Non-pigmented ciliary epithelial cell (primary cell): ENCODE measurements at regions not wholly inside any gene's neighbourhood (a gene's known extent, or its start where the extent isn't known, plus 50 kb on each side); places are given as distances from the start of the nearest gene placed in this dataset.
"Not testable (repeated sequence)": the region's sequence is repeated elsewhere in the genome, so short reads cannot be mapped to it uniquely, and the experiment has no call there.

Source experiments
- DNase-seq: peaks from one replicate; pipeline ENCODE4 v3.0.0-alpha.2; 2010; ENCODE audit warnings: low read depth

GRCh38 chr13:62185631-62186255 is 770.1 kb upstream of the PCDH20 start:
- no peak for DNase-seq

- peak; percentile 27 for DNase-seq
Observed at GRCh38 chr13:62176051-62176450, 760.4 kb upstream of the PCDH20 start.

DNA sequence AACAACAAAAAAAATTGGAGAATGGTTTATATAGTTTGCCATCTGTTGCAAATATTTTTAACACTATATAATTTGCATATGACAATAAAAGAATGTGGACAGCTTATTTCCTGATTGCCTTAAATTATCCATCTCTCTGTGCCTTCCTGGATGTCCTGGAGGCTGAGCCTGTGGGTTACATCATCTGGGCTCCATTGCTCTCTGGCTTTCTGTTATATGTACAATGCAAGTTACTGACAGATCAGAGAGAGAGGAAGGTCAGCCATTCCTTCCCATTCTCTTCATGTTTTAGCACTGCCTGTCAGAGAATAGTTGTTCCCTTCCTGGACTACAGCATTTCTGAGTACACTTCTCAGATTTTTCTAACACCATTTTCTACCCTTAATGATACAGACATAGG is 758.3 kb upstream of the PCDH20 start:
- no peak for DNase-seq

GRCh38 chr13:62171697-62172096 is 756.0 kb upstream of the PCDH20 start:
- no peak for DNase-seq

- DNase-seq, result no peak
Observed at GRCh38 chr13:62168891-62169290, 753.2 kb upstream of the PCDH20 start.

DNA sequence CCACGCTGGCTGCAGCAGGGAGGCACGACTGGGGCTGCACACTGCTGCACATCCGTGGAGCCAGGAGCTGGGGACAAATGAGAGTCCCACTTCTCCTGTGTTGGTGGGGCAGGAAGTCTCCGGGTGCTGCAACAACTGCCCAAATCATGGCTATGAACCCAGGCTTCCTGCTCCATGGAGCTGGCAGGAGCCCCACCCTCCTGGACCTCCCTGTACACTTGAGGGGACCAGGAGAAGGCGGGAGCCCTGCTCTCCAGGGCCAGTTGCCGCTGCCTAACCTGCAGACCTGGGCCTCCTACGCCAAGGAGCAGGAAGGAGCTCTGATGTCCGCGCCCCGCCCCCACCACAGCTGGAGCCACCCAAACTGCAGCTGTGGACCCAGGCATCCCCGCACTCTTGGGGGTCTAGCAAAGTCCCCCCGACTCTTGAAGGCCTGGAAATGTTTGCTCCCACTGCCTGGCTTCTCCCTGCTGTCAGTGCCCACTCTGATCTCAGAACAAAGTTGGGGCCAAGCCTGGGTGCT is 752.1 kb upstream of the PCDH20 start:
- no peak for DNase-seq

- DNase-seq, result no peak
Observed at GRCh38 chr13:62162860-62163259, 747.2 kb upstream of the PCDH20 start.

GRCh38 chr13:62158520-62158919 is 742.9 kb upstream of the PCDH20 start:
- DNase-seq, result no peak

DNA sequence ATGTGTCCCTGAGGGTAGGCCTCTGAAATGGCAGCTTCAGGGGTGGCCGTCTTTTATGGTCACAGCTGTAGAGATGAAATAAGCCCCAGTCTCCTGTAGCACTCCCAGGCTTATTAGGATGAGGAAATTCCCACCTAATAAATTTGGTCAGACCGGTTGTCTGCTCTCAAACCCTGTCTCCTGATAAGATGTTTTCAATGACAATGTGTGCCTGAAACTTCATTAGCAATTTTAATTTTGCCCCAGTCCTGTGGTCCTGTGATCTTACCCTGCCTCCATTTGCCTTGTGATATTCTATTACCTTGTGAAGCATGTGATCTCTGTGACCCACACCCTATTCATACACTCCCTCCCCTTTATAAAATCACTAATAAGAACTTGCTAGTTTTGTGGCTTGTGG is 736.1 kb upstream of the PCDH20 start:
- not testable (repeated sequence) for DNase-seq

DNA sequence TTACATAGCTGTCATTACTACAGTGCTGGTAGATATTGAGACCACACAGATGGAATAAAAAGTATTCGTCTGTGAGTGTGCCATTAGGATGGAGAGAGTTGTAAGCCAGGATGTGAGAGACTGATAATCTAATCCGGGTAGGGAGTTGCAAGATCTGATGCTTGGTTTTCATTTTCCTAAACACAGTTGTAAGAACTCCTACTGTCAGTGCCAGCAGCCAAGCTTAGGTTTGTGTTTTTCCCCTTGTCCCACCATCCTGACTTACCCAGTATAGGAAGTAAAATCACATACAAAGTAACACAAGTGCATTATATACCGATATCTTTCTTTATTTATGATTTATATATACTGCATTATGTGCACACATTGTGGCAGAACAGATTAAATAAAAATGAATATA is 726.4 kb upstream of the PCDH20 start:
- DNase-seq, result no peak

DNA sequence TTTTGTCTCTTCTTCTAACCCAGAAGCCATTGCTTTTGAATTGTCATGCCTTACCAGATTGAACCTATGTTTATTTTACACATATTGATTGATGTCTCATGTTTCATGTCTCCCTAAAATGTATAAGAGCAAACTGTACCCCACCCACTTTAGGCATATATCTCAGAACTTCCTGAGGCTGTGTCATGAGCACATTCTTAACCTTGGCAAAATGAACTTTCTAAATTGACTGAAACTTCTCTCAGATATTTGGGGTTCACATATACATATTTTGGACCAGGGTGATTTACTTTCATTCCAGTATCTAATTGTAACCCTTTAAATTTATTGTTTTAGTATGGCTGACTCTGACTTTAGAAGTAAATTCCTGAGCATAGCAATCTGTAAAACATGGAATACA is 723.9 kb upstream of the PCDH20 start:
- no peak for DNase-seq

DNA sequence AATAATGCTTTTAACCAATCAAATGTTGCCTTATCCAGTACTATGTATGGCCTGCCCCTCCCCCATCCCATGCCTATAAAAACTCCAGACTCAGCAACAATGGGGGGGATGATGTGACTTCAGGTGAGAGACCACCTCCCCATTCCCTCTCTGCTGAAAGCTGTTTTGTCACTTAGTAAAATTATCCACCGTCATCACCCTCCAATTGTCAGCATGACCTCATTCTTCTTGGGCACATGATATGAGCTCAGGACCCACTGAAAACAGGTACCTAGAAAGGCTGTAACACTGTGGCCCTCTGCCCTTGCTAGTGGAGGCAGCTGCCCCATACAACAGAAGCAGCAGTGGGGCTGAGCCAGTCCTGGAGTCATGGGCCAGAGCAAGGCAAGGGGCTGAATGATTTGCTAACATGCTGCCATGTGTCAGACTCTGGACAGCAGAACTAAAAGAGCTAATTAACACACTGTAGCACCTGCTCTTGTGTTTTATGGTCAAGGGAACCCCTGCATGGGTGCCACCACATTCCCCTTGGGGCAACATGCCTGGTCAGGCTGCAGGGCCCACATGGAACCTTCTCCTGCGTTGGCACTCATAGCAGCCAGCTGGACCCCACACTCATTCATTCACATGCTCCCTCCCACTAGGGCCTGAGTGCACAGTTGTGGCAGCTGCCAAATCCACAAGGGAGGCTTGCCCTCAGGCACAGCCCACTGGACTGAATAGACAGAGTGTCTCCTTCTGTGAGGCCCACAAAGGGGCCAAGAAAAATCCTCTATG is 722.2 kb upstream of the PCDH20 start:
- no peak for DNase-seq

GRCh38 chr13:62131604-62132003 is 716.0 kb upstream of the PCDH20 start:
- DNase-seq, result no peak

DNA sequence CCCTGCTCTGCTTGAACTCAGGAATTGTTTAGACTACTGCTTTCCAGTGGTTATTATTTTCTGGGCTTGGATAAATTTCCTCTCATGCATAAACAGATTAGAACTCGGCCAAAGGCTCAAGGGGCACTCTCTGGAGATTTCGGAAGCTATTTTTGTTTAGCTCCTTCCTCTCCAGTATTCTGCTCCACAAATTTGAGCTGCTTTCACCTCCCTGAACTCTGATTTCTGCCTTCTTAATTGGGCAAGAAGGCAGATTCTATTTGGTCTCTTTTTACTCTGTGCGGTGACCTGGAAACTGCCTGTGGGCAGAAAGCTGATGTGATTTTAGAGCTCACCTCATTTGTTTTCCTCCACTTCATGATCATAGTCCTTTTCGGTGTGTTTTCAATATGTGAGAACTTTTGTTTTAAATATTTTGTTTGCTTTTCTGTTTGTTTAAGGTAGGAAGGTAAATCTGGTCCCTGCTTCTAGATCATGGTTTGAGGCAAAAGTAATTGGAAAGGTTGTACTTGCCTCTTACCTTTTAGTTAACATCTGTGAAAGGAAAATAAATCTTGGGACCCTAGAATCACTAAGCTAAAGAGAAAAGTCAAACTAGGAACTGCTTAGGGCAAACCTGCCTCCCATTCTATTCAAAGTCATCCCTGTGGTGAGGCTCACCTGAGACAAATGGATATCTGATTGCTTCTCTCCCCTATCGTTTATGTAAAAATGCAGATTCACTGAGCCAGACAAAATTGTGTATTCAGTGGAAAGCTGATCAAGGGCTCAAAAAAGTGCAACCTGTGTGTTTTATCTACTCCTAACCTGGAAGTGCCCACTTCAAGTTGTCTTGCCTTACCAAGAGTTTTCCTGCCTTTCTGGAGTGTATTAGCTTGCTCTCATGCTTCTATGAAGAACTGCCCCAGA is 714.7 kb upstream of the PCDH20 start:
- DNase-seq, result no peak

- DNase-seq, result no peak
Observed at GRCh38 chr13:62129000-62129551, 713.4 kb upstream of the PCDH20 start.

- DNase-seq, result no peak
Observed at GRCh38 chr13:62126400-62126799, 710.8 kb upstream of the PCDH20 start.

- DNase-seq, result no peak
Observed at GRCh38 chr13:62125451-62125850, 709.8 kb upstream of the PCDH20 start.

- no peak for DNase-seq
Observed at GRCh38 chr13:62123409-62123808, 707.8 kb upstream of the PCDH20 start.

GRCh38 chr13:62122434-62122833 is 706.8 kb upstream of the PCDH20 start:
- no peak for DNase-seq

- DNase-seq, result no peak
Observed at GRCh38 chr13:62119739-62120700, 704.4 kb upstream of the PCDH20 start.

DNA sequence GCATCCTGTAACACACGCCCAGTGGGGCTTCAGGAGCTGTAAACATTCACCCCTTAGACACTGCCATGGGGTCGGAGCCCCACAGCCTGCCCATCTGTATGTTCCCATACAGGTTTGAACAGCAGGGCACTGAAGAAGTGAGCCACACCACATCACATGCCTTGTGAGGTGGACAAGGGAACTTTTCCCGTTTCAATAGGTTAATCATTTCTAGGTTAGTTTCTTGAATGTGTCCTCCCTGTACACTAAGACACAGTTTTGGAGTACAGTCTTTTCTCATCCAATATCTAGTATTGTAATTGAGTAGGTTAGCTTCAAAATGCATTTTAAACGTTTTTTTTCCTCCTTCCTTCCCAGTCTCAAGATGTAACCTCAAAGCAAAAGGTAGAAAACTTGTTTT is 700.2 kb upstream of the PCDH20 start:
- no peak for DNase-seq
